HEK293 (cell line): ENCODE measurements at regions not wholly inside any gene's neighbourhood (a gene's known extent, or its start where the extent isn't known, plus 50 kb on each side); places are given as distances from the start of the nearest gene placed in this dataset.

ENCODE experiments used
- REPIN1 ChIP-seq: fragments of 450-650 bp; formaldehyde crosslinking; IDR thresholded peaks from 2 replicates; pipeline ENCODE4 v1.5.1; 2017; ENCODE audit warnings: missing biosample characterization, missing genetic modification characterization, low read depth
- SCRT2 ChIP-seq: fragments of 450-650 bp; formaldehyde crosslinking; IDR thresholded peaks from 2 replicates; pipeline ENCODE4 v1.5.1; 2016; ENCODE audit warnings: missing biosample characterization, missing genetic modification characterization
- ZNF157 ChIP-seq: fragments of 450-650 bp; formaldehyde crosslinking; IDR thresholded peaks from 2 replicates; pipeline ENCODE4 v1.5.1; 2016; ENCODE audit warnings: missing biosample characterization, missing genetic modification characterization
- ZNF248 ChIP-seq: fragments of 450-650 bp; formaldehyde crosslinking; IDR thresholded peaks from 2 replicates; pipeline ENCODE4 v1.5.1; 2017; ENCODE audit warnings: missing biosample characterization, missing genetic modification characterization
- ZNF341 ChIP-seq: fragments of 450-650 bp; formaldehyde crosslinking; IDR thresholded peaks from 2 replicates; pipeline ENCODE4; 2016; ENCODE audit warnings: low read depth, missing biosample characterization, missing genetic modification characterization
- ZNF391 ChIP-seq: fragments of 450-650 bp; formaldehyde crosslinking; IDR thresholded peaks from 2 replicates; pipeline ENCODE4 v1.5.1; 2016; ENCODE audit warnings: low read depth, missing biosample characterization, missing genetic modification characterization, borderline replicate concordance
- ZNF394 ChIP-seq: fragments of 450-650 bp; formaldehyde crosslinking; IDR thresholded peaks from 2 replicates; pipeline ENCODE4 v1.5.1; 2016; ENCODE audit warnings: missing biosample characterization, missing genetic modification characterization, mild to moderate bottlenecking, moderate library complexity, borderline replicate concordance
- ZNF404 ChIP-seq: fragments of 450-650 bp; formaldehyde crosslinking; IDR thresholded peaks from 2 replicates; pipeline ENCODE4 v1.5.1; 2017; ENCODE audit warnings: missing biosample characterization, missing genetic modification characterization
- ZNF433 ChIP-seq: fragments of 450-650 bp; formaldehyde crosslinking; IDR thresholded peaks from 2 replicates; pipeline ENCODE4 v1.5.1; 2016; ENCODE audit warnings: missing biosample characterization, missing genetic modification characterization, low read depth
- ZNF510 ChIP-seq: fragments of 450-650 bp; formaldehyde crosslinking; IDR thresholded peaks from 2 replicates; pipeline ENCODE4 v1.5.1; 2018; ENCODE audit warnings: mild to moderate bottlenecking, missing genetic modification characterization, missing biosample characterization; ENCODE audit not compliant: insufficient replicate concordance
- ZNF514 ChIP-seq: fragments of 450-650 bp; formaldehyde crosslinking; IDR thresholded peaks from 2 replicates; pipeline ENCODE4 v1.5.1; 2016; ENCODE audit warnings: missing biosample characterization, missing genetic modification characterization
- ZNF658 ChIP-seq: fragments of 450-650 bp; formaldehyde crosslinking; IDR thresholded peaks from 2 replicates; pipeline ENCODE4; 2016; ENCODE audit warnings: missing biosample characterization, missing genetic modification characterization
- ZNF664 ChIP-seq: fragments of 450-650 bp; formaldehyde crosslinking; IDR thresholded peaks from 2 replicates; pipeline ENCODE4 v1.5.1; 2016; ENCODE audit warnings: missing biosample characterization, missing genetic modification characterization
- ZNF768 ChIP-seq: fragments of 450-650 bp; formaldehyde crosslinking; IDR thresholded peaks from 2 replicates; pipeline ENCODE4 v1.5.1; 2018; ENCODE audit warnings: missing biosample characterization, mild to moderate bottlenecking, missing genetic modification characterization
- ZNF776 ChIP-seq: fragments of 450-650 bp; formaldehyde crosslinking; IDR thresholded peaks from 2 replicates; pipeline ENCODE4 v1.5.0; 2017; ENCODE audit warnings: missing biosample characterization, missing genetic modification characterization, borderline replicate concordance
- ZNF843 ChIP-seq: fragments of 450-650 bp; formaldehyde crosslinking; IDR thresholded peaks from 2 replicates; pipeline ENCODE4 v1.5.1; 2016; ENCODE audit warnings: missing biosample characterization, missing genetic modification characterization
- TF ChIP-seq, protein P1 (sequence below): fragments of 450-650 bp; formaldehyde crosslinking; IDR thresholded peaks from 2 replicates; pipeline ENCODE4 v1.5.1; 2016; ENCODE audit warnings: missing biosample characterization, missing genetic modification characterization, low read depth
- TF ChIP-seq, protein P2 (sequence below): fragments of 450-650 bp; formaldehyde crosslinking; conservative IDR thresholded peaks from 2 replicates; pipeline ENCODE4 v1.5.1; 2016; ENCODE audit warnings: low read depth, missing biosample characterization, missing genetic modification characterization
- TF ChIP-seq, protein P3 (sequence below): fragments of 450-650 bp; formaldehyde crosslinking; IDR thresholded peaks from 2 replicates; pipeline ENCODE4 v1.5.1; 2016; ENCODE audit warnings: missing biosample characterization, missing genetic modification characterization
- TF ChIP-seq, protein P4 (sequence below): fragments of 450-650 bp; formaldehyde crosslinking; IDR thresholded peaks from 2 replicates; pipeline ENCODE4 v1.5.1; 2016; ENCODE audit warnings: missing biosample characterization, missing genetic modification characterization, borderline replicate concordance
- TF ChIP-seq, protein P5 (sequence below): fragments of 450-650 bp; formaldehyde crosslinking; optimal IDR thresholded peaks from 2 replicates; pipeline ENCODE3; 2016; ENCODE audit warnings: missing biosample characterization, mild to moderate bottlenecking, missing genetic modification characterization
- TF ChIP-seq, protein P6 (sequence below): fragments of 450-650 bp; formaldehyde crosslinking; IDR thresholded peaks from 2 replicates; pipeline ENCODE4 v1.5.1; 2016; ENCODE audit warnings: missing biosample characterization, missing genetic modification characterization

DNA sequence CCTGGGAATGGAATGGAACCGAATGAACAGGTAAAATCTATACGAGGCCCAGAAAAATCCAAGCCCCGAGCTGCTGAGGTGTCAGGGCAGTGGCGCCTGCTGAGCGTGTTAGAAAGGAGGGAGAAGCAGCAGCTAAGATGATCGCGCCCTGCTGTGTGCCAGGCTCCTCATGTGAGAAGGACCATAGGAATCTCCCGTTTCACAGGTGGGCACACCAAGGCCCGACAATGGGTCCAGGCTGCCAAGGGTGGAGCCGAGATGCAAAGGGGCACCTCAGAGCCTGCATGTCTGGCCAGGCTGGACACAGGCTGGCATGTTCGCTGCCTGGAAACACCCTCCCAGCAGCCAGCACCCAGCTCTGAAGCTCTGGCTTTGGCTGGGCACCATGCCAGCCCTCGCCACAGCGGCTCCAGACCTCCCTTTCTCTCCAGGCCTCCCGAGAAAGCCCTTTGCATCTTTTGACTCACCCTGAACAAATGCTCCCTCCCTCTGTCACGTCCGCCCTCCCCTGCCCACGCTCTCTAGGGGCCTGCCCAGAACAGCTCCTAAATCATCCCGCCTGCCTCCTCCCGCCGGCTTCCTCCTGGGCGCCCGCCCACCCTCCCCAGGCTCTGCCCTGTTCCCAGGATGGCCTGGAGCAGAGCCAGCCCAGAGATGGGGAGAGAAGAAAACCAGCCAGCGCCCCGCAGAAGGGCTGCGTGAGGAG is 217.8 kb upstream of the GSE1 start (continued):
- TF ChIP-seq, protein P1, sequence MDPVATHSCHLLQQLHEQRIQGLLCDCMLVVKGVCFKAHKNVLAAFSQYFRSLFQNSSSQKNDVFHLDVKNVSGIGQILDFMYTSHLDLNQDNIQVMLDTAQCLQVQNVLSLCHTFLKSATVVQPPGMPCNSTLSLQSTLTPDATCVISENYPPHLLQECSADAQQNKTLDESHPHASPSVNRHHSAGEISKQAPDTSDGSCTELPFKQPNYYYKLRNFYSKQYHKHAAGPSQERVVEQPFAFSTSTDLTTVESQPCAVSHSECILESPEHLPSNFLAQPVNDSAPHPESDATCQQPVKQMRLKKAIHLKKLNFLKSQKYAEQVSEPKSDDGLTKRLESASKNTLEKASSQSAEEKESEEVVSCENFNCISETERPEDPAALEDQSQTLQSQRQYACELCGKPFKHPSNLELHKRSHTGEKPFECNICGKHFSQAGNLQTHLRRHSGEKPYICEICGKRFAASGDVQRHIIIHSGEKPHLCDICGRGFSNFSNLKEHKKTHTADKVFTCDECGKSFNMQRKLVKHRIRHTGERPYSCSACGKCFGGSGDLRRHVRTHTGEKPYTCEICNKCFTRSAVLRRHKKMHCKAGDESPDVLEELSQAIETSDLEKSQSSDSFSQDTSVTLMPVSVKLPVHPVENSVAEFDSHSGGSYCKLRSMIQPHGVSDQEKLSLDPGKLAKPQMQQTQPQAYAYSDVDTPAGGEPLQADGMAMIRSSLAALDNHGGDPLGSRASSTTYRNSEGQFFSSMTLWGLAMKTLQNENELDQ = no peak
- TF ChIP-seq ZNF157 (tag by site-specific recombination) (no peak), ZNF658 (tag by site-specific recombination) (no peak), ZNF248 (tag by site-specific recombination) (no peak), ZNF768 (tag by site-specific recombination) (no peak), ZNF843 (no peak), ZNF776 (tag by site-specific recombination) (no peak), SCRT2 (tag by site-specific recombination) (no peak), ZNF514 (no peak), ZNF404 (no peak), REPIN1 (tag by site-specific recombination) (no peak), ZNF391 (tag by site-specific recombination) (no peak), ZNF341 (tag by site-specific recombination) (peak; percentile 92), ZNF394 (tag by site-specific recombination) (no peak), ZNF433 (tag by site-specific recombination) (no peak), ZNF664 (tag by site-specific recombination) (no peak), ZNF510 (tag by site-specific recombination) (no peak)
- TF ChIP-seq, protein P2, sequence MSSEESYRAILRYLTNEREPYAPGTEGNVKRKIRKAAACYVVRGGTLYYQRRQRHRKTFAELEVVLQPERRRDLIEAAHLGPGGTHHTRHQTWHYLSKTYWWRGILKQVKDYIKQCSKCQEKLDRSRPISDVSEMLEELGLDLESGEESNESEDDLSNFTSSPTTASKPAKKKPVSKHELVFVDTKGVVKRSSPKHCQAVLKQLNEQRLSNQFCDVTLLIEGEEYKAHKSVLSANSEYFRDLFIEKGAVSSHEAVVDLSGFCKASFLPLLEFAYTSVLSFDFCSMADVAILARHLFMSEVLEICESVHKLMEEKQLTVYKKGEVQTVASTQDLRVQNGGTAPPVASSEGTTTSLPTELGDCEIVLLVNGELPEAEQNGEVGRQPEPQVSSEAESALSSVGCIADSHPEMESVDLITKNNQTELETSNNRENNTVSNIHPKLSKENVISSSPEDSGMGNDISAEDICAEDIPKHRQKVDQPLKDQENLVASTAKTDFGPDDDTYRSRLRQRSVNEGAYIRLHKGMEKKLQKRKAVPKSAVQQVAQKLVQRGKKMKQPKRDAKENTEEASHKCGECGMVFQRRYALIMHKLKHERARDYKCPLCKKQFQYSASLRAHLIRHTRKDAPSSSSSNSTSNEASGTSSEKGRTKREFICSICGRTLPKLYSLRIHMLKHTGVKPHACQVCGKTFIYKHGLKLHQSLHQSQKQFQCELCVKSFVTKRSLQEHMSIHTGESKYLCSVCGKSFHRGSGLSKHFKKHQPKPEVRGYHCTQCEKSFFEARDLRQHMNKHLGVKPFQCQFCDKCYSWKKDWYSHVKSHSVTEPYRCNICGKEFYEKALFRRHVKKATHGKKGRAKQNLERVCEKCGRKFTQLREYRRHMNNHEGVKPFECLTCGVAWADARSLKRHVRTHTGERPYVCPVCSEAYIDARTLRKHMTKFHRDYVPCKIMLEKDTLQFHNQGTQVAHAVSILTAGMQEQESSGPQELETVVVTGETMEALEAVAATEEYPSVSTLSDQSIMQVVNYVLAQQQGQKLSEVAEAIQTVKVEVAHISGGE (tag by site-specific recombination) = no peak
- TF ChIP-seq, protein P3, sequence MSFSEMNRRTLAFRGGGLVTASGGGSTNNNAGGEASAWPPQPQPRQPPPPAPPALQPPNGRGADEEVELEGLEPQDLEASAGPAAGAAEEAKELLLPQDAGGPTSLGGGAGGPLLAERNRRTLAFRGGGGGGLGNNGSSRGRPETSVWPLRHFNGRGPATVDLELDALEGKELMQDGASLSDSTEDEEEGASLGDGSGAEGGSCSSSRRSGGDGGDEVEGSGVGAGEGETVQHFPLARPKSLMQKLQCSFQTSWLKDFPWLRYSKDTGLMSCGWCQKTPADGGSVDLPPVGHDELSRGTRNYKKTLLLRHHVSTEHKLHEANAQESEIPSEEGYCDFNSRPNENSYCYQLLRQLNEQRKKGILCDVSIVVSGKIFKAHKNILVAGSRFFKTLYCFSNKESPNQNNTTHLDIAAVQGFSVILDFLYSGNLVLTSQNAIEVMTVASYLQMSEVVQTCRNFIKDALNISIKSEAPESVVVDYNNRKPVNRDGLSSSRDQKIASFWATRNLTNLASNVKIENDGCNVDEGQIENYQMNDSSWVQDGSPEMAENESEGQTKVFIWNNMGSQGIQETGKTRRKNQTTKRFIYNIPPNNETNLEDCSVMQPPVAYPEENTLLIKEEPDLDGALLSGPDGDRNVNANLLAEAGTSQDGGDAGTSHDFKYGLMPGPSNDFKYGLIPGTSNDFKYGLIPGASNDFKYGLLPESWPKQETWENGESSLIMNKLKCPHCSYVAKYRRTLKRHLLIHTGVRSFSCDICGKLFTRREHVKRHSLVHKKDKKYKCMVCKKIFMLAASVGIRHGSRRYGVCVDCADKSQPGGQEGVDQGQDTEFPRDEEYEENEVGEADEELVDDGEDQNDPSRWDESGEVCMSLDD (tag by site-specific recombination) = no peak
- TF ChIP-seq, protein P4, sequence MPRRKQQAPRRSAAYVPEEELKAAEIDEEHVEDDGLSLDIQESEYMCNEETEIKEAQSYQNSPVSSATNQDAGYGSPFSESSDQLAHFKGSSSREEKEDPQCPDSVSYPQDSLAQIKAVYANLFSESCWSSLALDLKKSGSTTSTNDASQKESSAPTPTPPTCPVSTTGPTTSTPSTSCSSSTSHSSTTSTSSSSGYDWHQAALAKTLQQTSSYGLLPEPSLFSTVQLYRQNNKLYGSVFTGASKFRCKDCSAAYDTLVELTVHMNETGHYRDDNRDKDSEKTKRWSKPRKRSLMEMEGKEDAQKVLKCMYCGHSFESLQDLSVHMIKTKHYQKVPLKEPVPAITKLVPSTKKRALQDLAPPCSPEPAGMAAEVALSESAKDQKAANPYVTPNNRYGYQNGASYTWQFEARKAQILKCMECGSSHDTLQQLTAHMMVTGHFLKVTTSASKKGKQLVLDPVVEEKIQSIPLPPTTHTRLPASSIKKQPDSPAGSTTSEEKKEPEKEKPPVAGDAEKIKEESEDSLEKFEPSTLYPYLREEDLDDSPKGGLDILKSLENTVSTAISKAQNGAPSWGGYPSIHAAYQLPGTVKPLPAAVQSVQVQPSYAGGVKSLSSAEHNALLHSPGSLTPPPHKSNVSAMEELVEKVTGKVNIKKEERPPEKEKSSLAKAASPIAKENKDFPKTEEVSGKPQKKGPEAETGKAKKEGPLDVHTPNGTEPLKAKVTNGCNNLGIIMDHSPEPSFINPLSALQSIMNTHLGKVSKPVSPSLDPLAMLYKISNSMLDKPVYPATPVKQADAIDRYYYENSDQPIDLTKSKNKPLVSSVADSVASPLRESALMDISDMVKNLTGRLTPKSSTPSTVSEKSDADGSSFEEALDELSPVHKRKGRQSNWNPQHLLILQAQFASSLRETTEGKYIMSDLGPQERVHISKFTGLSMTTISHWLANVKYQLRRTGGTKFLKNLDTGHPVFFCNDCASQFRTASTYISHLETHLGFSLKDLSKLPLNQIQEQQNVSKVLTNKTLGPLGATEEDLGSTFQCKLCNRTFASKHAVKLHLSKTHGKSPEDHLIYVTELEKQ = no peak
- TF ChIP-seq, protein P5, sequence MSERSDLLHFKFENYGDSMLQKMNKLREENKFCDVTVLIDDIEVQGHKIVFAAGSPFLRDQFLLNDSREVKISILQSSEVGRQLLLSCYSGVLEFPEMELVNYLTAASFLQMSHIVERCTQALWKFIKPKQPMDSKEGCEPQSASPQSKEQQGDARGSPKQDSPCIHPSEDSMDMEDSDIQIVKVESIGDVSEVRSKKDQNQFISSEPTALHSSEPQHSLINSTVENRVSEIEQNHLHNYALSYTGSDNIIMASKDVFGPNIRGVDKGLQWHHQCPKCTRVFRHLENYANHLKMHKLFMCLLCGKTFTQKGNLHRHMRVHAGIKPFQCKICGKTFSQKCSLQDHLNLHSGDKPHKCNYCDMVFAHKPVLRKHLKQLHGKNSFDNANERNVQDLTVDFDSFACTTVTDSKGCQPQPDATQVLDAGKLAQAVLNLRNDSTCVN = peak; percentile 13
- TF ChIP-seq, protein P6, sequence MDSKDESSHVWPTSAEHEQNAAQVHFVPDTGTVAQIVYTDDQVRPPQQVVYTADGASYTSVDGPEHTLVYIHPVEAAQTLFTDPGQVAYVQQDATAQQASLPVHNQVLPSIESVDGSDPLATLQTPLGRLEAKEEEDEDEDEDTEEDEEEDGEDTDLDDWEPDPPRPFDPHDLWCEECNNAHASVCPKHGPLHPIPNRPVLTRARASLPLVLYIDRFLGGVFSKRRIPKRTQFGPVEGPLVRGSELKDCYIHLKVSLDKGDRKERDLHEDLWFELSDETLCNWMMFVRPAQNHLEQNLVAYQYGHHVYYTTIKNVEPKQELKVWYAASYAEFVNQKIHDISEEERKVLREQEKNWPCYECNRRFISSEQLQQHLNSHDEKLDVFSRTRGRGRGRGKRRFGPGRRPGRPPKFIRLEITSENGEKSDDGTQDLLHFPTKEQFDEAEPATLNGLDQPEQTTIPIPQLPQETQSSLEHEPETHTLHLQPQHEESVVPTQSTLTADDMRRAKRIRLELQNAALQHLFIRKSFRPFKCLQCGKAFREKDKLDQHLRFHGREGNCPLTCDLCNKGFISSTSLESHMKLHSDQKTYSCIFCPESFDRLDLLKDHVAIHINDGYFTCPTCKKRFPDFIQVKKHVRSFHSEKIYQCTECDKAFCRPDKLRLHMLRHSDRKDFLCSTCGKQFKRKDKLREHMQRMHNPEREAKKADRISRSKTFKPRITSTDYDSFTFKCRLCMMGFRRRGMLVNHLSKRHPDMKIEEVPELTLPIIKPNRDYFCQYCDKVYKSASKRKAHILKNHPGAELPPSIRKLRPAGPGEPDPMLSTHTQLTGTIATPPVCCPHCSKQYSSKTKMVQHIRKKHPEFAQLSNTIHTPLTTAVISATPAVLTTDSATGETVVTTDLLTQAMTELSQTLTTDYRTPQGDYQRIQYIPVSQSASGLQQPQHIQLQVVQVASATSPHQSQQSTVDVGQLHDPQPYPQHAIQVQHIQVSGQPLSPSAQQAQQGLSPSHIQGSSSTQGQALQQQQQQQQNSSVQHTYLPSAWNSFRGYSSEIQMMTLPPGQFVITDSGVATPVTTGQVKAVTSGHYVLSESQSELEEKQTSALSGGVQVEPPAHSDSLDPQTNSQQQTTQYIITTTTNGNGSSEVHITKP (tag by site-specific recombination) = peak; percentile 87
